ENCODE measurements at regions not wholly inside any gene's neighbourhood (a gene's known extent, or its start where the extent isn't known, plus 50 kb on each side); places are given as distances from the start of the nearest gene placed in this dataset.

DNA sequence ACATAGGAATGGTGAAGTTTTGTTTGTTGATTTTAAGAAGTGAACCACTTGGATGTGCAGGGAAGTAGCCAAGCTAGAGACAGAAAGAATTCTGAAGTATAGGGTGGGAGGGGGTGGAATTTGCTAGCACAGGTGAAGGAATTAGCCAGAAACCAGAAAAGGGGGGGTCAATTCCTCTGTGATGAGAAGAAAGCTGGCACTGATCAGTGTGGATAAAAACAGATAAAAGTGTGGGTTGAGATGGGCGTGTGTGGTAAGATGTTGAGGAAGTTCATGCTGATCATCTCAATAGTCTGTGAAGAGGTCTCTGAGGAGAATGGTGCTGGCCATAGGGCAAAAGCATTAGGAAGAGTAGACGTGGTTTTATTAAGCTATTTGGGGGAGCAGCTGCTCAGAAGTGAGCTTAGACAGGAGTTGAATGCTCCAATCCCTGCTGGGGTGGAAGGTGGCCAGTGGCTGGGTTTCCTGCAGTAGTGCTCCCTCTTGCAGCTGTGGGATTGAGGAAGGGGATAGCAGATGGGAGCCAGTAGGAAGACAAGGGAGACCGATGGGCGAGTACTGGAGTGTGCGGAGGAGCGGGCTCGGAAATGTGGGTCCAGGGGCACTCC is 88.7 kb upstream of the ELL2 start:
- POLR2A ChIA-PET (ENCODE audit: partially characterized antibody) = interaction anchor here (2.4 kb wide), 1 partner anchor 89 kb away, joined by 9 read pairs; the partner anchor contains the start of gene ELL2
- Histone ChIP-seq H4K5ac (ENCODE audit: insufficient read length, low read depth, low read length) (no peak overlapping the region), H3K9me3 (ENCODE audit: insufficient read depth in 2 of 2, low read depth in 1 of 2, low read length in 1 of 2) (no peaks in the 10 kb centered on the region), H2BK20ac (ENCODE audit: low read length) (no peak overlapping the region), H2AFZ (ENCODE audit: low read length) (no peak overlapping the region), H4K8ac (ENCODE audit: extremely low read depth, insufficient read depth, low read length) (no peak overlapping the region), H2BK120ac (replicated peaks; ENCODE audit: low read depth, low read length) (no peak overlapping the region), H3K27ac (ENCODE audit: low read depth, low read length) (no peak overlapping the region), H3K4ac (replicated peaks; ENCODE audit: insufficient read length, low read depth, low read length) (no peak overlapping the region), H4K91ac (replicated peaks; ENCODE audit: insufficient read length, low read length) (no peak overlapping the region), H2BK12ac (ENCODE audit: low read depth, low read length) (no peak overlapping the region), H4K20me1 (replicated peaks in 1 of 2; ENCODE audit: control insufficient read depth in 1 of 2, insufficient read depth in 2 of 2, low read length in 2 of 2) (no peaks in the 10 kb centered on the region), H3K79me2 (ENCODE audit: control insufficient read depth in 1 of 2, insufficient read depth in 2 of 2, low read length in 2 of 2) (no peaks in the 10 kb centered on the region), H3K36me3 (ENCODE audit: control insufficient read depth in 2 of 4, insufficient read depth in 4 of 4, low read length in 3 of 4) (no peaks in the 10 kb centered on the region), H3K23ac (ENCODE audit: insufficient read length) (no peak overlapping the region), H3K14ac (ENCODE audit: insufficient read length) (no peak overlapping the region), H3K79me1 (ENCODE audit: low read depth, low read length) (no peaks in the 10 kb centered on the region), H3K27me3 (replicated peaks in 1 of 4; ENCODE audit: control insufficient read depth in 3 of 4, extremely low read depth in 1 of 4, insufficient read depth in 3 of 4, low read length in 3 of 4) (no peaks in the 10 kb centered on the region), H2AK5ac (ENCODE audit: low read depth, low read length) (no peak overlapping the region), H3K9ac (replicated peaks in 1 of 4; ENCODE audit: extremely low read depth in 1 of 4, low read depth in 3 of 4, low read length in 3 of 4) (no peak overlapping the region), H3K18ac (ENCODE audit: extremely low read depth, low read length) (no peak overlapping the region), H3K23me2 (ENCODE audit: low read depth, low read length) (no peaks in the 10 kb centered on the region; the same call in 1 of the 2 replicates), H3K4me3 (ENCODE audit: extremely low read depth in 1 of 4, insufficient read depth in 2 of 4, low read depth in 3 of 4, low read length in 4 of 4) (no peak overlapping the region), H2BK15ac (ENCODE audit: low read length) (no peak overlapping the region), H3K4me2 (ENCODE audit: insufficient read depth in 1 of 2, low read depth in 2 of 2, low read length in 2 of 2) (no peak overlapping the region), H3K56ac (replicated peaks; ENCODE audit: insufficient read length, low read depth, low read length) (no peak overlapping the region), H3K4me1 (replicated peaks in 1 of 4; ENCODE audit: control insufficient read depth in 3 of 4, insufficient read depth in 4 of 4, low read length in 3 of 4) (peaks cover 0 to 3% (median 2%) of the 10 kb centered on the region in 4 experiments; a peak in 3 of 7 replicates), H2BK5ac (ENCODE audit: low read depth, low read length) (no peak overlapping the region)
- WGBS, 2 experiments (ENCODE audit: extremely low coverage in 1 of 2, insufficient coverage in 1 of 2, insufficient read length in 1 of 2, insufficient replicate concordance in 2 of 2, low coverage in 1 of 2, low lambda C conversion rate in 2 of 2, missing lambda C conversion rate in 1 of 2) = 90% methylated on average over 7 of the region's 7 CpGs; no CpG with 5 or more reads in 1 of the 2 experiments
- DNase-seq (ENCODE audit: low read depth in 1 of 2, low spot score in 2 of 2) (no peak), FAIRE-seq (no peak)
- CTCF ChIA-PET (ENCODE audit: partially characterized antibody) = interaction anchor here (0.9 to 1.2 kb wide), 3 partner anchors 14 to 286 kb away, joined by 3 to 4 read pairs (median 3); no protein-coding TSS in a partner anchor
- TF ChIP-seq BACH1 (IDR thresholded peaks at IDR 0.05; ENCODE audit: low read length) (no peak), GTF2F1 (IDR thresholded peaks at IDR 0.05; ENCODE audit: borderline replicate concordance, low read depth, low read length) (no peak), SP2 (IDR thresholded peaks at IDR 0.05; ENCODE audit: low read length) (no peak), SIX5 (IDR thresholded peaks at IDR 0.05; ENCODE audit: low read depth, low read length) (no peak), JUND (IDR thresholded peaks at IDR 0.05; ENCODE audit: low read length) (no peak), RXRA (IDR thresholded peaks at IDR 0.05; ENCODE audit: insufficient read depth, low read depth, low read length) (no peak), HDAC2 (IDR thresholded peaks at IDR 0.05; ENCODE audit: borderline replicate concordance in 1 of 2, low read depth in 2 of 2, low read length in 2 of 2) (no peak), SRF (IDR thresholded peaks at IDR 0.05; ENCODE audit: low read depth, low read length) (no peak), EP300 (IDR thresholded peaks at IDR 0.05; ENCODE audit: borderline replicate concordance in 1 of 2, low read depth in 2 of 2, low read length in 2 of 2) (no peak), HDAC6 (IDR thresholded peaks at IDR 0.05; ENCODE audit: low read depth, low read length) (no peak), SUZ12 (IDR thresholded peaks at IDR 0.05; ENCODE audit: low read length) (no peak), NANOG (IDR thresholded peaks at IDR 0.05; ENCODE audit: insufficient read depth, low read depth, low read length, poor library complexity, severe bottlenecking) (no peak), SIRT6 (IDR thresholded peaks at IDR 0.05; ENCODE audit: low read length) (no peak)
- TF ChIP-seq, protein P1, sequence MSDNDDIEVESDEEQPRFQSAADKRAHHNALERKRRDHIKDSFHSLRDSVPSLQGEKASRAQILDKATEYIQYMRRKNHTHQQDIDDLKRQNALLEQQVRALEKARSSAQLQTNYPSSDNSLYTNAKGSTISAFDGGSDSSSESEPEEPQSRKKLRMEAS (IDR thresholded peaks at IDR 0.05) = no peak

Data from H1 (cell line).